IMR-90 (cell line): ENCODE measurements at regions not wholly inside any gene's neighbourhood (a gene's known extent, or its start where the extent isn't known, plus 50 kb on each side); places are given as distances from the start of the nearest gene placed in this dataset.

Experiments used
- ATAC-seq: fragments of 200-7000 bp; cut with Tn5 transposase; 2 replicates; pipeline ENCODE4 v1.9.1; 2020; ENCODE audit warnings: low read depth, mild to moderate bottlenecking, moderate library complexity
- BruUV-seq: library from RNA; stranded (reverse); fragments of 400-500 nt; replicated peaks from 2 replicates; lab custom pipeline; 2021; lab: Mats Ljungman, UMichigan
- CTCF ChIA-PET: fragments of 300-600 bp; formaldehyde crosslinking; extraction: SDS; loops from one replicate; lab custom pipeline; 2021; ENCODE audit warnings: antibody characterized with exemption; lab: Yijun Ruan, JAX
- POLR2A ChIA-PET: fragments of 300-600 bp; sonication (Branson Sonifier 250); formaldehyde crosslinking; loops from one replicate; lab custom pipeline; 2022; ENCODE audit warnings: antibody characterized with exemption; ENCODE audit not compliant: unreplicated experiment; lab: Charles Lee
- DNase-seq: peaks from one replicate; pipeline ENCODE4 v3.0.0; 2013
- H2AFZ ChIP-seq: replicated peaks from 2 replicates; pipeline ENCODE3; 2013; ENCODE audit warnings: low read length, mild to moderate bottlenecking; ENCODE audit not compliant: poor library complexity
- H2AK5ac ChIP-seq: 2 replicates; pipeline ENCODE4 v1.6.1; 2013; ENCODE audit warnings: low read depth, low read length, inconsistent platforms
- H2AK9ac ChIP-seq: replicated peaks from 2 replicates; pipeline ENCODE3; 2013; ENCODE audit warnings: mild to moderate bottlenecking, low read depth, low read length, moderate library complexity; ENCODE audit not compliant: poor library complexity
- H2BK120ac ChIP-seq: 2 replicates; pipeline ENCODE4 v1.6.1; 2013; ENCODE audit warnings: low read depth, low read length, inconsistent platforms
- H2BK15ac ChIP-seq: 3 replicates; pipeline ENCODE4 v1.6.1; 2013; ENCODE audit warnings: low read depth, low read length, inconsistent platforms
- H2BK20ac ChIP-seq: 2 replicates; pipeline ENCODE4 v1.6.1; 2013; ENCODE audit warnings: low read depth, mild to moderate bottlenecking, inconsistent platforms, low read length, moderate library complexity
- H2BK5ac ChIP-seq: 2 replicates; pipeline ENCODE4 v1.6.1; 2013; ENCODE audit warnings: mild to moderate bottlenecking, low read depth, low read length, inconsistent platforms; ENCODE audit not compliant: poor library complexity, severe bottlenecking
- H3K14ac ChIP-seq: replicated peaks from 2 replicates; pipeline ENCODE4 v1.6.1; 2013; ENCODE audit warnings: low read depth, low read length, inconsistent platforms
- H3K18ac ChIP-seq: 2 replicates; pipeline ENCODE4 v1.6.1; 2013; ENCODE audit warnings: low read depth, low read length, control low read depth
- H3K23ac ChIP-seq: 2 replicates; pipeline ENCODE4 v1.6.1; 2013; ENCODE audit warnings: low read depth, low read length, inconsistent platforms
- H3K27ac ChIP-seq: 2 replicates; pipeline ENCODE4 v1.5.1; 2013; ENCODE audit warnings: mild to moderate bottlenecking, control low read depth, low read length; ENCODE audit not compliant: insufficient read depth
- H3K27me3 ChIP-seq: 2 replicates; pipeline ENCODE4 v1.6.1; 2013; ENCODE audit warnings: low read length; ENCODE audit not compliant: control insufficient read depth, insufficient read depth
- H3K36me3 ChIP-seq: 2 replicates; pipeline ENCODE4 v1.6.1; 2013; ENCODE audit warnings: low read length, mixed read lengths; ENCODE audit not compliant: control insufficient read depth, insufficient read depth
- H3K4ac ChIP-seq: 2 replicates; pipeline ENCODE4 v1.6.1; 2013; ENCODE audit warnings: low read depth, low read length, inconsistent platforms
- H3K4me1 ChIP-seq: 2 replicates; pipeline ENCODE4 v1.6.1; 2013; ENCODE audit warnings: low read length, mixed read lengths; ENCODE audit not compliant: control insufficient read depth, insufficient read depth
- H3K4me2 ChIP-seq: 2 replicates; pipeline ENCODE4 v1.6.1; 2013; ENCODE audit warnings: low read depth, mild to moderate bottlenecking, control low read depth, low read length, moderate library complexity
- H3K4me3 ChIP-seq: 2 replicates; pipeline ENCODE4 v1.5.1; 2013; ENCODE audit warnings: low read depth, mild to moderate bottlenecking, control low read depth, low read length, moderate library complexity; ENCODE audit not compliant: insufficient read depth
- H3K56ac ChIP-seq: 2 replicates; pipeline ENCODE4 v1.6.1; 2013; ENCODE audit warnings: low read length, inconsistent platforms; ENCODE audit not compliant: insufficient read depth; ENCODE audit errors: extremely low read depth
- H3K79me1 ChIP-seq, 2 experiments: 2 replicates each; pipeline ENCODE4 v1.6.1; 2013; ENCODE audit warnings: low read length in 2 of 2, inconsistent platforms in 1 of 2, low read depth in 1 of 2
- H3K9ac ChIP-seq: 2 replicates; pipeline ENCODE4 v1.6.1; 2013; ENCODE audit warnings: low read depth, low read length, control low read depth
- H3K9me1 ChIP-seq: 2 replicates; pipeline ENCODE4 v1.6.1; 2013; ENCODE audit warnings: low read length, inconsistent platforms; ENCODE audit not compliant: insufficient read depth
- H3K9me3 ChIP-seq: 2 replicates; pipeline ENCODE4 v1.6.1; 2013; ENCODE audit warnings: low read length; ENCODE audit not compliant: control insufficient read depth, insufficient read depth
- H4K20me1 ChIP-seq: 2 replicates; pipeline ENCODE4 v1.6.1; 2013; ENCODE audit warnings: low read length, inconsistent platforms; ENCODE audit not compliant: insufficient read depth
- H4K5ac ChIP-seq: 2 replicates; pipeline ENCODE4 v1.6.1; 2013; ENCODE audit warnings: mild to moderate bottlenecking, low read depth, low read length, control low read depth
- H4K8ac ChIP-seq, 2 experiments: 2 replicates each; pipeline ENCODE4 v1.6.1; 2013; ENCODE audit warnings: low read depth in 2 of 2, low read length in 2 of 2, control low read depth in 1 of 2, inconsistent platforms in 1 of 2
- H4K91ac ChIP-seq: 2 replicates; pipeline ENCODE4 v1.6.1; 2013; ENCODE audit warnings: low read depth, low read length, inconsistent platforms; ENCODE audit not compliant: insufficient read depth
- MAFK ChIP-seq: IDR thresholded peaks from 2 replicates; pipeline ENCODE4 v1.6.1; 2012; ENCODE audit warnings: low read depth, low read length, improper control_type of control experiment
- MAZ ChIP-seq: IDR thresholded peaks from 2 replicates; pipeline ENCODE4 v1.6.1; 2012; ENCODE audit warnings: low read depth, mild to moderate bottlenecking, low read length, improper control_type of control experiment, moderate library complexity, borderline replicate concordance
- RAD21 ChIP-seq: IDR thresholded peaks from 2 replicates; pipeline ENCODE4 v1.6.1; 2012; ENCODE audit warnings: low read length, improper control_type of control experiment
- RCOR1 ChIP-seq: IDR thresholded peaks from 2 replicates; pipeline ENCODE4 v1.6.1; 2012; ENCODE audit warnings: mild to moderate bottlenecking, low read length, improper control_type of control experiment; ENCODE audit not compliant: insufficient replicate concordance
- RFX5 ChIP-seq: IDR thresholded peaks from 2 replicates; pipeline ENCODE4 v1.8.0; 2012; ENCODE audit warnings: low read depth, mild to moderate bottlenecking, low read length, moderate library complexity
- SMC3 ChIP-seq: fragments of 150-350 bp; IDR thresholded peaks from 2 replicates; pipeline ENCODE4 v1.6.1; 2016; ENCODE audit warnings: low read depth, mild to moderate bottlenecking, antibody characterized with exemption, low read length, moderate library complexity
- WGBS, 2 experiments: methylation state at CpG; one replicate each; pipeline versions ENCODE4 v1.1.5 to v1.1.7; 2013; ENCODE audit warnings: missing lambda C conversion rate in 2 of 2; ENCODE audit not compliant: insufficient read length in 1 of 2; ENCODE audit errors: extremely low coverage in 2 of 2; 5-methylcytosine and 5-hydroxymethylcytosine counted together
- dilution Hi-C: fragments of 300-500 bp; cut with HindIII; formaldehyde crosslinking; loops from one replicate; pipeline ENCODE4 v1.14.3; 2018; ENCODE audit warnings: low sequenced_read_pairs; ENCODE audit not compliant: unreplicated experiment
- in situ Hi-C: fragments of 300-500 bp; cut with MboI; formaldehyde crosslinking; loops from 3 replicates; pipeline ENCODE4 v1.14.3; 2019; ENCODE audit warnings: low sequenced_read_pairs, inconsistent platforms, mixed read lengths
- intact Hi-C: fragments of 100-400 bp; cut with micrococcal nuclease; formaldehyde crosslinking; loops from 2 replicates; pipeline ENCODE4 v1.10.0; 2022
- TF ChIP-seq, protein P1 (sequence below): fragments of 150-350 bp; IDR thresholded peaks from 2 replicates; pipeline ENCODE4 v1.6.1; 2016; ENCODE audit warnings: low read depth, mild to moderate bottlenecking, low read length, moderate library complexity, borderline replicate concordance

DNA sequence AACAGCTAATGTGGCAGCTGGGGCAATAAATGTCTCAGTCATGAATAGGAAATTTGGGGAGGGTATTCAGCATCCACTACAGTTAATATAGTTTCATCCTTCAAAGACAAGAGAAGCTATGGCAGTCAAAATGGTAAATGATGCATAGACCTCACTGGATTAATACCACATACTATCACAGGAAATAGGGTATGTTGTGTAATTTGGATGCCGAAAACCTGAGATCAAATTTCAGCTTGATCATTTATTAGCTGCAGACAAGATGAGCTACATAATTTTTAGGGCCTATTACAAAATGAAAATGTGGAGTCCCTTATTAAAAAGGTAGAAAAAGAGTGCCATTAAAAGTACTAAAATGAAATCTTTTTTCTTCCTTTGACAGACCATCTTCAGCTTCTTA lies 112.6 kb upstream of the MTAP start (continued):
- TF ChIP-seq, protein P1, sequence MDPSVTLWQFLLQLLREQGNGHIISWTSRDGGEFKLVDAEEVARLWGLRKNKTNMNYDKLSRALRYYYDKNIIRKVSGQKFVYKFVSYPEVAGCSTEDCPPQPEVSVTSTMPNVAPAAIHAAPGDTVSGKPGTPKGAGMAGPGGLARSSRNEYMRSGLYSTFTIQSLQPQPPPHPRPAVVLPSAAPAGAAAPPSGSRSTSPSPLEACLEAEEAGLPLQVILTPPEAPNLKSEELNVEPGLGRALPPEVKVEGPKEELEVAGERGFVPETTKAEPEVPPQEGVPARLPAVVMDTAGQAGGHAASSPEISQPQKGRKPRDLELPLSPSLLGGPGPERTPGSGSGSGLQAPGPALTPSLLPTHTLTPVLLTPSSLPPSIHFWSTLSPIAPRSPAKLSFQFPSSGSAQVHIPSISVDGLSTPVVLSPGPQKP: no peak
- TF ChIP-seq RFX5: no peak
- TF ChIP-seq RAD21: no peak
- no peak for TF ChIP-seq MAZ
- no peak for TF ChIP-seq SMC3

DNA sequence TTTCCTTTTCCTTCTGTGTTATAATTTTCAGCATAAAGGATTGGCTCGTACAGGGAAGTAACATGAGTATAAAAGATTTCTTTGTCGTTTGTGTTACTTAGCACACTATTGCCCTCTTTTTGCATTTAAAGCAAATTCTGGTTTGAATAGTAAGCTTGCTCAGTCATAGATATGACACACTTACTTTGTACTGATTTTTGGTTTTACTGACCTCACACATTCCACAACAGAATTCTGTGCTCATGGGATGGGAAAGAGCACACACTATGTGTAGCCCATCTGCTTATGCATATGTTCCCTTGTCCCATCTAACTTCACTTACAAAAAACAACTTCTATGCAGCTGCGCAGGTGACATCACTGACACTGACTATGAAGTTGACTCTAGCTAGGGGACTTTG lies 111.9 kb upstream of the MTAP start:
- Histone ChIP-seq H2BK5ac (no peak overlapping the region), H2AFZ (no peak overlapping the region), H2AK9ac (no peak overlapping the region), H3K9me1 (peaks cover 12% of the 10 kb centered on the region), H2AK5ac (no peak overlapping the region), H2BK120ac (no peak overlapping the region), H4K20me1 (no peaks in the 10 kb centered on the region), H3K36me3 (no peaks in the 10 kb centered on the region), H3K18ac (peak overlapping the region; percentile 48; the same call in 1 of the 2 replicates), H3K14ac (no peak overlapping the region; the same call in 1 of the 2 replicates), H3K4me1 (peaks cover 23% of the 10 kb centered on the region), H3K27me3 (no peaks in the 10 kb centered on the region), H4K8ac (peak overlapping the region in 1 of 2 experiments; percentile 26; a peak in 1 of 4 replicates), H3K4me3 (no peak overlapping the region), H3K4ac (peak overlapping the region; percentile 12; the same call in 1 of the 2 replicates), H3K79me1 (peaks cover 3 to 12% of the 10 kb centered on the region in 2 experiments; a peak in 2 of 4 replicates), H3K27ac (no peak overlapping the region), H3K56ac (no peak overlapping the region), H4K5ac (no peak overlapping the region; the same call in 1 of the 2 replicates), H3K4me2 (peak overlapping the region; percentile 33; the same call in 1 of the 2 replicates), H3K9ac (no peak overlapping the region), H2BK15ac (no peak overlapping the region), H4K91ac (no peak overlapping the region), H2BK20ac (no peak overlapping the region), H3K23ac (no peak overlapping the region), H3K9me3 (no peaks in the 10 kb centered on the region; the same call in 1 of the 2 replicates)
- no peak for TF ChIP-seq RCOR1
- peak; percentile 16; the same call in 1 of the 2 replicates for TF ChIP-seq MAFK
- intact Hi-C loops: no loop called here
- ChIA-PET CTCF (interaction anchor here (1.5 kb wide), 1 partner anchor 10 kb away, joined by 3 read pairs; no protein-coding TSS in a partner anchor), POLR2A (no interaction called here)
- no CpG with 5 or more reads among the region's 3 CpGs for WGBS, 2 experiments
- in situ Hi-C loops: loop anchor here (25.0 kb wide), 1 partner anchor 97 kb away; no protein-coding TSS in a partner anchor
- ATAC-seq: peak; percentile 37; the same call in 1 of the 2 replicates
- dilution Hi-C loops: no loop called here
- DNase-seq: peak; percentile 79
- no TSS peak for BruUV-seq
